ENCODE measurements at regions not wholly inside any gene's neighbourhood (a gene's known extent, or its start where the extent isn't known, plus 50 kb on each side); places are given as distances from the start of the nearest gene placed in this dataset.

GRCh38 chr4:160709546-160709945 lies 1454.3 kb downstream of the FSTL5 start:
- TF ChIP-seq ZC3H11A (IDR thresholded peaks at IDR 0.05) (no peak), CTCF (IDR thresholded peaks at IDR 0.05) (no peak), MYC (IDR thresholded peaks at IDR 0.05; ENCODE audit: borderline replicate concordance, low read length) (no peak), ESRRA (IDR thresholded peaks at IDR 0.05; ENCODE audit: borderline replicate concordance, low read length) (no peak), JUN (IDR thresholded peaks at IDR 0.05) (no peak)
